Spleen (tissue), 7 donors: ENCODE measurements at regions not wholly inside any gene's neighbourhood (a gene's known extent, or its start where the extent isn't known, plus 50 kb on each side); places are given as distances from the start of the nearest gene placed in this dataset.

Experiments used
- POLR2A ChIP-seq, 3 donors: fragments of 450-650 bp; IDR thresholded peaks; one replicate each; pipeline ENCODE4 v1.5.1; 2017; ENCODE audit warnings: antibody characterized with exemption in 3 of 3, mild to moderate bottlenecking in 1 of 3
- POLR2AphosphoS5 ChIP-seq, 3 donors: sonication (generic); formaldehyde crosslinking; IDR thresholded peaks; one replicate each; pipeline ENCODE4 v1.5.1; 2017; ENCODE audit warnings: antibody characterized with exemption in 3 of 3
- TF ChIP-seq, protein P1 (sequence below), 11 experiments: fragments of 200-600 bp in 7 of 11; fragments of 450-650 bp in 4 of 11; sonication (generic) in 4 of 11; IDR thresholded peaks in 8 of 11; conservative IDR thresholded peaks in 3 of 11; 1 replicate in 7 of 11; 2 replicates in 4 of 11; pipeline versions ENCODE4 v1.4.0 to v1.8.0; 2016 to 2021; ENCODE audit warnings: antibody characterized with exemption in 11 of 11, inconsistent platforms in 4 of 11, mild to moderate bottlenecking in 1 of 11
- donor health status: DM: no; HTN: no; CAD: no; lungs with moderate emphysema.
- donor health status: DM: no; HTN: no; CAD: no.
- donor health status: DM: no; HTN: no; CAD: no.

DNA sequence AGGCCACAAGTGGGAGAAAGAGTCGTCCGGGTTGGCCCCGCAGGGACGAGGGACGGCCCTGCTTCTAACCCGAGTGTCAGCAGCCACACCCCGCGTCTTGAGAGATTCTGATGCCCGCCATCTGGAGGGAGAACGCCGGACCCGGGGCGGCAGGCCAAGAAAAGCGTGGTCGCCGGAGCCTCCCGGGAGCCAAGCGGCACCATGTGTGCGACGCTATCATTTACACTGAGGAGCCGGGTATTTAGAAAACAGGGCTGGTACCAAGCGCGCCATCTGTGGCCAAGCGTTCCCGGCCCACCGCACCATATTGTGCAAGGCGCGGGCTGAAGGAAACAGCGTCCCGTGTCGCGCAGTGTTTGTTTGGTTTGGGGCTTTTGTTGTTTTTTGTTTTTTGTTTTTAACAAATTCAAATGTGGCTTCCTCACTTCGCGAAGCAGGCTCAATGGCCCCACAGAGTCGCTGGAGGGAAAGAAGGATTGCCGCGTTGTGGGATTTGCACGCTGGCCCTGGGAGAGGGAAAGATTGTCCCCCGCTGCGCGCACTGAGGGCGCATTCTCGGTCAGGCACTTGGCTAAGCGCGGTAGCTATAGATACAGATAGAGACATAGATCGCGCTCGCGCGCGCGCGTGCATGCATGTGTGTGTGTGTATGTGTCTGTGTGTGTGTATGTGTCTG is 153.8 kb downstream of the BCL11B start:
- TF ChIP-seq POLR2AphosphoS5 (IDR thresholded peaks at IDR 0.05) (no peak), POLR2A (IDR thresholded peaks at IDR 0.05) (no peak)
- TF ChIP-seq, protein P1, sequence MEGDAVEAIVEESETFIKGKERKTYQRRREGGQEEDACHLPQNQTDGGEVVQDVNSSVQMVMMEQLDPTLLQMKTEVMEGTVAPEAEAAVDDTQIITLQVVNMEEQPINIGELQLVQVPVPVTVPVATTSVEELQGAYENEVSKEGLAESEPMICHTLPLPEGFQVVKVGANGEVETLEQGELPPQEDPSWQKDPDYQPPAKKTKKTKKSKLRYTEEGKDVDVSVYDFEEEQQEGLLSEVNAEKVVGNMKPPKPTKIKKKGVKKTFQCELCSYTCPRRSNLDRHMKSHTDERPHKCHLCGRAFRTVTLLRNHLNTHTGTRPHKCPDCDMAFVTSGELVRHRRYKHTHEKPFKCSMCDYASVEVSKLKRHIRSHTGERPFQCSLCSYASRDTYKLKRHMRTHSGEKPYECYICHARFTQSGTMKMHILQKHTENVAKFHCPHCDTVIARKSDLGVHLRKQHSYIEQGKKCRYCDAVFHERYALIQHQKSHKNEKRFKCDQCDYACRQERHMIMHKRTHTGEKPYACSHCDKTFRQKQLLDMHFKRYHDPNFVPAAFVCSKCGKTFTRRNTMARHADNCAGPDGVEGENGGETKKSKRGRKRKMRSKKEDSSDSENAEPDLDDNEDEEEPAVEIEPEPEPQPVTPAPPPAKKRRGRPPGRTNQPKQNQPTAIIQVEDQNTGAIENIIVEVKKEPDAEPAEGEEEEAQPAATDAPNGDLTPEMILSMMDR (IDR thresholded peaks at IDR 0.05 in 8 of 11, conservative IDR thresholded peaks at IDR 0.05 in 3 of 11), result no peak
